HCT116 (cell line): ENCODE measurements at regions not wholly inside any gene's neighbourhood (a gene's known extent, or its start where the extent isn't known, plus 50 kb on each side); places are given as distances from the start of the nearest gene placed in this dataset.

Experiments used
- ATAC-seq: fragments of 200-7000 bp; cut with Tn5 transposase; 2 replicates; pipeline ENCODE4 v1.9.1; 2020; ENCODE audit warnings: mild to moderate bottlenecking, moderate library complexity
- BruUV-seq: library from RNA; stranded (reverse); fragments of 400-500 nt; replicated peaks from 2 replicates; lab custom pipeline; 2021; lab: Mats Ljungman, UMichigan
- CTCF ChIA-PET: fragments of 300-600 bp; sonication (Branson Sonifier 250); formaldehyde crosslinking; loops from one replicate; lab custom pipeline; 2021; ENCODE audit warnings: antibody characterized with exemption; lab: Charles Lee
- POLR2A ChIA-PET: fragments of 300-600, 350-600 bp; sonication (Branson Sonifier 250); formaldehyde crosslinking; loops from one replicate; lab custom pipeline; 2021; ENCODE audit warnings: antibody characterized with exemption; lab: Charles Lee
- RAD21 ChIA-PET, 2 experiments: fragments of 300-600 bp; sonication (Branson Sonifier 250); formaldehyde crosslinking; loops; one replicate each; lab custom pipeline; 2023; ENCODE audit warnings: low total read pairs in 2 of 2; ENCODE audit not compliant: uncharacterized antibody in 2 of 2, unreplicated experiment in 2 of 2, low non-redundant PET in 1 of 2; lab: Charles Lee
- DNase-seq: peaks from one replicate; pipeline ENCODE4 v3.0.0-alpha.2; 2010; ENCODE audit warnings: low read depth, low spot score
- H2AFZ ChIP-seq: fragments of 200-600 bp; shearing (Covaris generic), sonication (generic); 2 replicates; pipeline ENCODE4 v1.6.1; 2017; ENCODE audit warnings: low read depth, mixed run types, mixed read lengths, antibody characterized with exemption, low read length; ENCODE audit not compliant: poor library complexity, severe bottlenecking
- H3K27ac ChIP-seq: 2 replicates; pipeline ENCODE4 v1.5.1; 2012; ENCODE audit warnings: low read depth, low read length
- H3K27me3 ChIP-seq: fragments of 200-600 bp; sonication (generic); 2 replicates; pipeline ENCODE4 v1.6.1; 2016; ENCODE audit warnings: mixed run types, low read length, mixed read lengths; ENCODE audit not compliant: insufficient read depth
- H3K36me3 ChIP-seq, 2 experiments: fragments of 200-500 bp in 1 of 2; fragments of 200-600 bp in 1 of 2; sonication (Bioruptor generic) in 1 of 2; sonication (generic) in 1 of 2; 2 replicates each; pipeline versions ENCODE4 v1.5.1 to v1.6.1; 2014 to 2016; ENCODE audit warnings: low read length in 2 of 2, inconsistent platforms in 1 of 2, mixed read lengths in 1 of 2, mixed run types in 1 of 2; ENCODE audit not compliant: insufficient read depth in 2 of 2, control insufficient read depth in 1 of 2
- H3K4me1 ChIP-seq, 2 experiments: fragments of 200-600 bp in 1 of 2; sonication (generic) in 1 of 2; 2 replicates each; pipeline versions ENCODE4 v1.5.1 to v1.6.1; 2012 to 2017; ENCODE audit warnings: low read length in 2 of 2, inconsistent platforms in 1 of 2, mild to moderate bottlenecking in 1 of 2, mixed read lengths in 1 of 2, mixed run types in 1 of 2, moderate library complexity in 1 of 2; ENCODE audit not compliant: insufficient read depth in 2 of 2, control insufficient read depth in 1 of 2
- H3K4me2 ChIP-seq: fragments of 200-600 bp; sonication (generic); 2 replicates; pipeline ENCODE4 v1.6.1; 2017; ENCODE audit warnings: mixed run types, low read length, mixed read lengths
- H3K4me3 ChIP-seq, 2 experiments: fragments of 200-600 bp in 1 of 2; sonication (generic) in 1 of 2; replicated peaks in 1 of 2; 2 replicates each; pipeline ENCODE4 v1.5.1; 2011 to 2016; ENCODE audit warnings: low read length in 2 of 2, control low read depth in 1 of 2, low read depth in 1 of 2, mild to moderate bottlenecking in 1 of 2, mixed read lengths in 1 of 2, mixed run types in 1 of 2
- H3K79me2 ChIP-seq: fragments of 200-600 bp; sonication (generic); 2 replicates; pipeline ENCODE4 v1.6.1; 2017; ENCODE audit warnings: mild to moderate bottlenecking, mixed run types, low read length, moderate library complexity, mixed read lengths; ENCODE audit not compliant: insufficient read depth
- H3K9ac ChIP-seq: fragments of 200-600 bp; sonication (generic); 2 replicates; pipeline ENCODE4 v1.6.1; 2016; ENCODE audit warnings: low read length, mixed read lengths
- H3K9me2 ChIP-seq: fragments of 200-600 bp; sonication (generic), shearing (Covaris generic); 2 replicates; pipeline ENCODE4 v1.6.1; 2017; ENCODE audit warnings: mixed run types, mild to moderate bottlenecking, moderate library complexity; ENCODE audit not compliant: insufficient read depth
- H3K9me3 ChIP-seq, 2 experiments: fragments of 200-500 bp in 1 of 2; fragments of 200-600 bp in 1 of 2; sonication (Bioruptor generic) in 1 of 2; sonication (generic) in 1 of 2; 2 replicates each; pipeline ENCODE4 v1.6.1; 2014 to 2017; ENCODE audit warnings: low read length in 2 of 2, mixed read lengths in 2 of 2, inconsistent platforms in 1 of 2, low read depth in 1 of 2, mild to moderate bottlenecking in 1 of 2, mixed run types in 1 of 2, moderate library complexity in 1 of 2; ENCODE audit not compliant: control insufficient read depth in 1 of 2, insufficient read depth in 1 of 2
- H4K20me1 ChIP-seq: fragments of 200-600 bp; sonication (generic), shearing (Covaris generic); 2 replicates; pipeline ENCODE4 v1.6.1; 2017; ENCODE audit warnings: mixed run types, mild to moderate bottlenecking, moderate library complexity; ENCODE audit not compliant: insufficient read depth
- ATF3 ChIP-seq: IDR thresholded peaks from 2 replicates; pipeline ENCODE4 v1.6.1; 2012
- CTCF ChIP-seq, 3 experiments: fragments of 200-600 bp in 1 of 3; sonication (generic) in 1 of 3; IDR thresholded peaks in 2 of 3; conservative IDR thresholded peaks in 1 of 3; 2 replicates each; pipeline ENCODE4 v1.5.1; 2012 to 2017; ENCODE audit warnings: low read depth in 2 of 3, low read length in 2 of 3, antibody characterized with exemption in 1 of 3, borderline replicate concordance in 1 of 3, control low read depth in 1 of 3, mild to moderate bottlenecking in 1 of 3, mixed read lengths in 1 of 3, mixed run types in 1 of 3, moderate library complexity in 1 of 3; ENCODE audit not compliant: insufficient read depth in 1 of 3
- ELF1 ChIP-seq: IDR thresholded peaks from 2 replicates; pipeline ENCODE4 v1.6.1; 2012; ENCODE audit warnings: low read depth, borderline replicate concordance
- EZH2 ChIP-seq: fragments of 200-600 bp; sonication (generic); IDR thresholded peaks from 2 replicates; pipeline ENCODE4 v1.6.1; 2017; ENCODE audit warnings: antibody characterized with exemption, mixed run types
- EZH2phosphoT487 ChIP-seq: fragments of 200-600 bp; IDR thresholded peaks from 2 replicates; pipeline ENCODE4 v1.6.1; 2018; ENCODE audit warnings: antibody characterized with exemption, borderline replicate concordance
- JUND ChIP-seq: IDR thresholded peaks from 2 replicates; pipeline ENCODE4 v1.6.1; 2012
- POLR2A ChIP-seq: IDR thresholded peaks from 2 replicates; pipeline ENCODE4 v1.7.0; 2011; ENCODE audit warnings: borderline replicate concordance; ENCODE audit not compliant: insufficient read depth, insufficient read length; ENCODE audit errors: extremely low read depth
- RAD21 ChIP-seq: IDR thresholded peaks from 2 replicates; pipeline ENCODE4 v1.6.1; 2012; ENCODE audit warnings: low read depth, mild to moderate bottlenecking
- REST ChIP-seq: IDR thresholded peaks from 2 replicates; pipeline ENCODE4 v1.6.1; 2012; ENCODE audit warnings: low read depth
- SP1 ChIP-seq: IDR thresholded peaks from 2 replicates; pipeline ENCODE4 v1.6.1; 2012; ENCODE audit warnings: low read depth
- SRF ChIP-seq: IDR thresholded peaks from 2 replicates; pipeline ENCODE4 v1.6.1; 2012; ENCODE audit warnings: low read depth
- YY1 ChIP-seq: IDR thresholded peaks from 2 replicates; pipeline ENCODE4 v1.6.1; 2011; ENCODE audit warnings: low read length, low read depth, moderate library complexity, mild to moderate bottlenecking; ENCODE audit not compliant: insufficient replicate concordance; ENCODE audit errors: extremely low read depth
- ZBTB33 ChIP-seq: IDR thresholded peaks from 2 replicates; pipeline ENCODE4 v1.6.1; 2011; ENCODE audit warnings: mild to moderate bottlenecking, low read length, moderate library complexity; ENCODE audit not compliant: insufficient replicate concordance; ENCODE audit errors: extremely low read depth
- ZFX ChIP-seq: fragments of 450-650 bp; IDR thresholded peaks from 2 replicates; pipeline ENCODE4 v1.6.1; 2017
- intact Hi-C: fragments of 100-400 bp; cut with micrococcal nuclease; formaldehyde crosslinking; loops from 2 replicates; pipeline ENCODE4 v1.10.0; 2022

GRCh38 chr11:109957000-109957399 is 136.2 kb upstream of the ZC3H12C start:
- no peaks in the 10 kb centered on the region for H3K27me3 ChIP-seq
- no peak for ATAC-seq
- H3K4me1 ChIP-seq = no peaks in the 10 kb centered on the region
- H3K4me3 ChIP-seq = no peak overlapping the region
- H3K4me2 ChIP-seq = no peak overlapping the region
- intact Hi-C loops = no loop called here
- H2AFZ ChIP-seq = no peak overlapping the region
- DNase-seq = no peak
- H3K27ac ChIP-seq = no peak overlapping the region
- no peak overlapping the region for H3K9ac ChIP-seq
- no peaks in the 10 kb centered on the region for H3K9me3 ChIP-seq
- no peaks in the 10 kb centered on the region for H3K36me3 ChIP-seq
- no peak for TF ChIP-seq EZH2phosphoT487
- no peak for TF ChIP-seq EZH2
- TF ChIP-seq SRF = no peak
- TF ChIP-seq POLR2A = no peak
- TF ChIP-seq JUND = no peak
- no peak for TF ChIP-seq YY1
- no peak for TF ChIP-seq ZFX
- TF ChIP-seq CTCF (IDR thresholded peaks at IDR 0.05 in 2 of 3, conservative IDR thresholded peaks at IDR 0.05 in 1 of 3; ENCODE audit: borderline replicate concordance in 1 of 3, insufficient read depth in 1 of 3, low read depth in 2 of 3, low read length in 2 of 3) = no peak
- TF ChIP-seq ELF1 = no peak
- TF ChIP-seq ATF3 = no peak
- no peak for TF ChIP-seq SP1
- no peak for TF ChIP-seq REST
- no peak for TF ChIP-seq RAD21
- no peak for TF ChIP-seq ZBTB33
- TF ChIP-seq, all 23 proteins: peak for 0
- no TSS peak for BruUV-seq
- H4K20me1 ChIP-seq = no peaks in the 10 kb centered on the region
- no peaks in the 10 kb centered on the region for H3K9me2 ChIP-seq
- CTCF ChIA-PET = no interaction called here
- POLR2A ChIA-PET = no interaction called here
- no peaks in the 10 kb centered on the region for H3K79me2 ChIP-seq
- RAD21 ChIA-PET = no interaction called here
